NCI-H226 (cell line): ENCODE measurements at regions not wholly inside any gene's neighbourhood (a gene's known extent, or its start where the extent isn't known, plus 50 kb on each side); places are given as distances from the start of the nearest gene placed in this dataset.
"Not testable (repeated sequence)": the region's sequence is repeated elsewhere in the genome, so short reads cannot be mapped to it uniquely, and the experiment has no call there.

Source experiments
- DNase-seq: peaks from one replicate; pipeline ENCODE4 v3.0.0-alpha.2; 2015

DNA sequence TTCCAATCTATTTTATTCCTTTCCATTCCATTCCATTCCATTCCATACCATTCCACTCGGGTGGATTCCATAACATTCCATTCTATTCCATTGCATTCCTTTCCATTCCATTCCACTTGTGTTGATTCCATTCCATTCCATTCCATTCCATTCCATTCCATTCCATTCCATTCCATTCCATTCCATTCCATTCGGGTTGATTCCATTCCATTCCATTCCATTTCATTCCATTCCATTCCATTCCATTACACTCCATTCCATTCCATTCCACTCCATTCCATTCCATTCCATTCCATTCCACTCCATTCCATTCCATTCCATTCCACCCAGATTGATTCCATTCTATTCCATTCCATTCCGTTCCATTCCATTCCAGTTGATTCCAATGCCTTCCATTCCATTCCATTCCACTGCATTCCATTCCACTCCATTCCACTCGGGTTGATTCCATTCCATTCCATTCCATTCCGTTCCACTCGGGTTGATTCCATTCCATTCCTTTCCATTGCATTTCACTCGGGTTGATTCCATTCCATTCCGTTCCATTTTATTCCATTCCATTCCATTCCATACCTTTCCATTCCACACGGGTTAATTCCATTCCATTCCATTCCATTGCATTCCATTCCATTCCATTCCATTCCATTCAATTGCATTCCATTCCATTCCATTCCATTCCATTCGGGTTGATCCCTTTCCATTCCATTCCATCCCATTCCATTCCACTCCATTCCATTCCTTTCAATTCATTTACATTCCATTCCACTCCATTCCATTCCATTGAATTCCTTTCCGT, 168.4 kb downstream of the CWH43 start:
- DNase-seq, result peak; percentile 46

DNA sequence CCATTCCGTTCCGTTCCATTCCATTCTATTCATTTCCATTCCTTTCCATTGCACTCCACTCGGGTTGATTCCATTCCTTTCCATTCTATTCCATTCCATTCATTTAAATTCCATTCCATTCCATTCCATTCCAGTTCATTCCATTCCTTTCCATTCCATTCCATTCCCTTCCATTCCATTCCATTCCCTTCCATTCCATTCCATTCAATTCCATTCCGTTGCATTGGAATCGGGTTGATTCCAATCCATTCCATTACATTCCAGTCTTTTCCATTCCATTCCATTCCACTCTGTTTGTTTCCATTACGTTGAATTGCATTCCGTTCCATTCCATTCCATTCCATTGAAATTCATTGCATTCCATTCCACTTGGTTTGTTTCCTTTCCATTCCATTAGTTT, 169.2 kb downstream of the CWH43 start:
- not testable (repeated sequence) for DNase-seq

- DNase-seq, result not testable (repeated sequence)
Observed at GRCh38 chr4:49156309-49156708, 170.2 kb downstream of the CWH43 start.

- not testable (repeated sequence) for DNase-seq
Observed at GRCh38 chr4:49157630-49158029, 171.6 kb downstream of the CWH43 start.

DNA sequence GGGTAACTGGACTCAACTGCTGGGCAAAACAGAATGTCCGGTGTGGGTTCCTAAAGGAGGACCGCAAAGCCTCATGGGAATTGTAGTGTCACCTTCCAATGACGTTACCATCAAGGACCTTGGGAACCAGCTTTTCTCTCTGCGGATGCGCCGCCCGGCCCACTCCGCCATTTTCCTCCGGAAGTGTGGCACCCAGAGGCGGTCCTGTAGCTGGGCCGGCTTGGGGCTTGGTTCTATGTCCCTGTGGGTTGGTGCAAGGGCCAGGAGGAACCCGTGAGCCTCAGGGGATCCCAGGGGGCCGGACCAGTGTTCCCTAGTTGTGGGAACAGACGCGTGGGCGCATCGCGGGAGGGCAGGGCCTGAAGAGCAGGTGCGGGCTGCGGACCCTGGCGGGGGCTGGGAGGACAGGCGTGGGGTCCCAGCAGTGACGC, 175.1 kb downstream of the CWH43 start:
- not testable (repeated sequence) for DNase-seq

- DNase-seq, result not testable (repeated sequence)
Observed at GRCh38 chr4:49164916-49165315, 178.8 kb downstream of the CWH43 start.

- DNase-seq, result not testable (repeated sequence)
Observed at GRCh38 chr4:49177847-49178246, 191.8 kb downstream of the CWH43 start.

DNA sequence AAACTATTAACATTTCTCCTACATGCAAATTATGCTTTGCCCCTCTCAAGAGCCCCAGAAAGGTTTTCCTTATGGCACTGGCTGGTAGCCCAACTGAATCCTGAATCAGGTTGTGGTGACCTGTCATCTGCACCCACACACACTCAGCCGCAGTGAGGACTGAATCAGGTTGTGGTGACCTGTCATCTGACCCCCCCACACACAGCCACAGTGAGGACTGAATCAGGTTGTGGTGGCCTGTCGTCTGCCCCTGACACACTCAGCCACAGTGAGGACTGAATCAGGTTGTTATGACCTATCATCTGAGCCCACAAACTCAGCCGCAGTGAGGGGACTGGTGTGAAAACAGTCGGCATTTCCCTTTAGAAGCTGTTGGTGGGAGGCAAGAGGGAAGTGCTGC, 195.0 kb downstream of the CWH43 start:
- not testable (repeated sequence) for DNase-seq

- not testable (repeated sequence) for DNase-seq
Observed at GRCh38 chr4:49211396-49212194, 225.5 kb downstream of the CWH43 start.

- not testable (repeated sequence) for DNase-seq
Observed at GRCh38 chr4:49213250-49213649, 227.2 kb downstream of the CWH43 start.

GRCh38 chr4:49213750-49214149, 227.7 kb downstream of the CWH43 start:
- not testable (repeated sequence) for DNase-seq

DNA sequence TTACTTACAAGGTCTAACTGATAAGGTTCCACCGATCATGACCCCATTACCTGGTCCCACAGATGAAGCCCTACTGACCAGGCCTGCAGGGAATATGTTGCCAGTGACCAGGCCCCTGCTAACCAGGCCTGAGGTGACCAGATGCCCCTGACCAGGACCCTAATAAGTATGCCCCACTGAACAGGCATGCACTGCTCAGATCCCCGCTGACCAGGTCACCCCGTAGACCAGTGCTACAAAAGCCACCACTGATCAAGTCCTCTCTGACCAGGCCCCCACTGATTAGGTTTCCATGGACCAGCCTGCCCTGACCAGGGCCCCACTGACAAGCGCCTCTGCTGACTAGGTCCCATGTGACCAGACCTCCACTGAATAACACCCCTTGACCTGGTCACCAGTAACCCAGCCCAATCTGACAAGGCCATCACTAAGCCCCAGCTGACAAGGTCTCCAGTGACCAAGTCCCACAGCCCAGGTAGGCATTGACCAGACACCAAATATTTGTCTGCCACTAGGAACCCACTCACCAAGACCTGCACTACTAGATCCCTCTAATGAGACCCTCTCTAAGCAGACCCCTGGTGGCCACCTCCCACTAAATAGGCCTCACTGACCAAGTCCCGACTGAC, 228.5 kb downstream of the CWH43 start:
- not testable (repeated sequence) for DNase-seq

DNA sequence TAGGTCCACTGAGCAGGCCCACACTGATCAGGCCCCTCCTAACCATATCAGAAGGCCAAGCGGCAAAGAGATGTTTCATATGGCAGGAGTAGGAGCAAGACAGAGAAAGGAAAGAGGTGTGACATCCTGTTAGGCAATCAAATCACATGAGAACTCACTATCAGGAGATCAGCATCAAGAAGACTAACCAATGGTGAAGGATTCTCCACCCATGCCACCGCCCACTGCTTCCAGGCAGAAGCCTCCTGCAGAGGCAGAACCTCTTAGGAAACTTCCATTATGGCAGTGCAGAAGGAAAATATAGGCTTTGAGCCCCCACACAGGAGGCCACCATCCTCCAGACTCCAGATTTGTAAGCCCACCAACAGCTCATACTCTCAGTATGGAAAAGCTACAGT, 229.0 kb downstream of the CWH43 start:
- not testable (repeated sequence) for DNase-seq

- not testable (repeated sequence) for DNase-seq
Observed at GRCh38 chr4:49216606-49217005, 230.5 kb downstream of the CWH43 start.

DNA sequence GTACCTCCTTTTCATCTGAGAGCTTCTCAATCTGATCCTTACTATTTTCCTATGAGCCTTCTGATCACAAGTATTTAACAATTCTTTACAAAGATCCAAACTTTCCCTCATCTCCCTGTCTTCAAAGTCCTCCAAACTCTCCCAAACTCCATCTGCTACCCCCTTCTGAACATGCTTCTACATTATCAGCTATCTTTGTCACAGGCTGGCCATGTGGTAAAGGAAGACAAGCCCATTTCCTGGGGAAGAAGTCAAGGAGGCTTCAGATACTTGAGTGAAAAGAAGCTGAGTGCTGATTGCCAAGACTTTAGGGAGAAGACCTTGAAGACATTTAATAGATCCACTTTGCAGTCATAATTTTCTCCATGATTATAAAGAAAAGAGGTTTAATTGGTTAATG, 231.4 kb downstream of the CWH43 start:
- no peak for DNase-seq

DNA sequence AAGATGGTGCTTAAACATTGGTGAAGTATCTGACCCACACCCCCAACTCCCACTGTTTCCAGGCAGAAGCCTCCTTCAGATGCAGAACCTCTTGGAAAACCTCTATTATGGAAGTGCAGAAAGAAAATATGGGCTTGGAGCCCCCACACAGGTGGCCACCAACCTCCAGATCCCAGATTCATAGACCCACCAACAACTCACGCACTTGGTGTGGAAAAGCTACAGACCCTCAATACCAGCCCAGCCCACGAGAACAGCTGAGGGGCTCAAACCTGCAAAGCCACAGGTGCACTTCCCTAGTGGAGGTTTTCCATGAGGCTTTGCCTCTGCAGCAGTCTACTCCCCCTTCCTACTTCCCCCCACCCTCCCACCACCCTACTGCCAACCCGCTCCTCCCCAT, 232.0 kb downstream of the CWH43 start:
- not testable (repeated sequence) for DNase-seq

GRCh38 chr4:49218931-49219330, 232.9 kb downstream of the CWH43 start:
- DNase-seq, result not testable (repeated sequence)

- DNase-seq, result not testable (repeated sequence)
Observed at GRCh38 chr4:49219489-49220225, 233.6 kb downstream of the CWH43 start.

GRCh38 chr4:49221209-49221608, 235.1 kb downstream of the CWH43 start:
- DNase-seq, result no peak

DNA sequence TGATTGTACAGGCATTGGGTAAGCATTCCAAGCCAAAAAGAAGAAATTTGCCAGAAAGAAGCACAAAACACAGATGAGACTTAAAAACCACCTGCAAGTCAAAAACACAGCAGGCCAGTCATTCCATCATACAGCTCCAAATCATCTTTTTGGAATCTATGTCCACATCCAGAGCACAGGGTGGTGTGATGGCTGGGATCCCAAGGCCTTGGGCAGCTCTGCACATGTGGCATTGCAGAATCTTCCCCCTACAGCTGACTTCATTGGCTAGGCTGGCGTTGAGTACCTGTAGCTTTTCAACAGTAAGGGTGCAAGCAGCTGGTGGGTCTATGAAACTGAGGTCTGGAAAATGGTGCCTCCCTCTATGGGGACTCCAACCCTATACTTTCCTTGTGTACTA, 236.7 kb downstream of the CWH43 start:
- not testable (repeated sequence) for DNase-seq

DNA sequence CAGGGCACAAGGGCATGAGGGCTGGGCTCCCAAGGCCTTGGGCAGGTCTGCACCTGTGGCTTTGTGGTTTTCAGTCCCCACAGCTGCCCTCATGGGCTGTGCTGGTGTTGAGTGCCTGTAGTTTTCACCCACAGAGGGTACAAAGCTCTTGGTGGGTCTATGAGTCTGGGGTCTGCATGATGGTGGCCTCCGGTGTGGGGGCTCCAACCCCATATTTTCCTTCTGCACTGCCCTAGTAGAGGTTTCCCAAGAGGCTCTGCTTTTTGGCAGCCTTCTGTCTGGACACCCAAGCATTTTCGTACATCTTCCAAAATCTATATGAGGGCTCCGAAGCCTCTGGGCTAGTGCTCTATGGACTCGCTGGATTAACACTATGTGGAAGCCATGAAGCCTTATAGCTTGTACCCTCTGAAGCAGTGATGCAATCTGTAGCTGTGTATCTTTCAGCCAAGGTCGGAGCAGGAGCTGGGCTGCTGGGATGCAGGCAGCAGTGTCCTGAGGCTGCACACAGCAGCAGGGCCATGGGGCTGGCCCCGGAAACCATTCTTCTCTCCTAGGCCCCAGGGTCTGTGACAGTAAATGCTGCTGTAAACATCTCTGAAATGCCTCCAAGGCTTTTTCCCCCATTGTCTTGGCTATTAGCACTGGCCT, 240.3 kb downstream of the CWH43 start:
- DNase-seq, result not testable (repeated sequence)

DNA sequence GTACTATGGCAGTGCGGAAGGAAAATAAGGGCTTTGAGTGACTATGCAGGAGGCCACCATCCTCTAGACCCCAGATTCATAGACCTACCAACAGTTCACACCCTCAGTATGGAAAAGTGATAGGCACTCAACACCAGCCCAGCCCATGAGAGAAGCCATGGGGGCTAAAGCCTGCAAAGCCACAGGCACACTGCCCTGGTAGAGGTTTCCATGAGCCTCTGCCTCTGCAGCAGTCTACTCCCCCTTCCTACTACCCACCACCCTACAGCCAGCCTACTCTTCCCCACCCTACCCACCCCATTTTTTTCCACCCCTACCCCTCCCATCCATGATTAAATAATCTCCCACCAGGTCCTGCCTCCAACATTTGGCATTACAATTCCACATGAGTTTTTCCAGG, 241.9 kb downstream of the CWH43 start:
- DNase-seq, result not testable (repeated sequence)
